AG09309 (cell line): ENCODE measurements at regions not wholly inside any gene's neighbourhood (a gene's known extent, or its start where the extent isn't known, plus 50 kb on each side); places are given as distances from the start of the nearest gene placed in this dataset.

ENCODE experiments used
- DNase-seq: peaks from one replicate; pipeline ENCODE4 v3.0.0-alpha.2; 2010; ENCODE audit warnings: low read depth
- H3K4me3 ChIP-seq: 2 replicates; pipeline ENCODE4 v1.5.1; 2011; ENCODE audit warnings: mild to moderate bottlenecking, low read depth, low read length, moderate library complexity; ENCODE audit not compliant: control insufficient read depth
- CTCF ChIP-seq: IDR thresholded peaks from 2 replicates; pipeline ENCODE4 v1.5.1; 2011; ENCODE audit warnings: mild to moderate bottlenecking, low read depth, low read length, inconsistent platforms; ENCODE audit not compliant: insufficient read depth, control insufficient read depth; ENCODE audit errors: missing control alignments

GRCh38 chr18:34956663-34957062, 84.5 kb upstream of the MAPRE2 start:
- no peak for TF ChIP-seq CTCF
- DNase-seq: no peak
- H3K4me3 ChIP-seq: no peak overlapping the region

- no peak overlapping the region for H3K4me3 ChIP-seq
- no peak for DNase-seq
- TF ChIP-seq CTCF: no peak
Observed at GRCh38 chr18:34957119-34957863, 83.9 kb upstream of the MAPRE2 start.

- H3K4me3 ChIP-seq: no peak overlapping the region
- no peak for TF ChIP-seq CTCF
- no peak for DNase-seq
Observed at GRCh38 chr18:34957864-34958259, 83.4 kb upstream of the MAPRE2 start.

- H3K4me3 ChIP-seq: no peak overlapping the region
- no peak for DNase-seq
- TF ChIP-seq CTCF: no peak
Observed at GRCh38 chr18:34959211-34959829, 81.9 kb upstream of the MAPRE2 start.

- DNase-seq: no peak
- TF ChIP-seq CTCF: no peak
- H3K4me3 ChIP-seq: no peak overlapping the region
Observed at GRCh38 chr18:34959989-34960388, 81.2 kb upstream of the MAPRE2 start.

GRCh38 chr18:34965108-34965507, 76.1 kb upstream of the MAPRE2 start:
- no peak overlapping the region for H3K4me3 ChIP-seq
- DNase-seq: no peak

More at GRCh38 chr18:34965108-34965507, 76.1 kb upstream of the MAPRE2 start:
- TF ChIP-seq CTCF: no peak
